Karpas-422 (cell line): ENCODE measurements at regions not wholly inside any gene's neighbourhood (a gene's known extent, or its start where the extent isn't known, plus 50 kb on each side); places are given as distances from the start of the nearest gene placed in this dataset.

Experiments used
- DNase-seq: peaks from one replicate; pipeline ENCODE4 v3.0.0-alpha.2; 2015
- H2AFZ ChIP-seq: fragments of 200-600 bp; sonication (generic); 2 replicates; pipeline ENCODE4 v1.6.1; 2014; ENCODE audit warnings: antibody characterized with exemption, low read length, mixed read lengths
- H3K27ac ChIP-seq: fragments of 200-600 bp; sonication (generic); 2 replicates; pipeline ENCODE4 v1.5.1; 2014; ENCODE audit warnings: mild to moderate bottlenecking, low read length, moderate library complexity
- H3K27me3 ChIP-seq: fragments of 200-600 bp; sonication (generic); 2 replicates; pipeline ENCODE4 v1.6.1; 2014; ENCODE audit warnings: low read length, mixed read lengths
- H3K36me3 ChIP-seq: fragments of 200-600 bp; sonication (generic); 2 replicates; pipeline ENCODE4 v1.6.1; 2014; ENCODE audit warnings: low read length, mixed read lengths; ENCODE audit not compliant: insufficient read depth
- H3K4me1 ChIP-seq: fragments of 200-600 bp; sonication (generic); 2 replicates; pipeline ENCODE4 v1.6.1; 2014; ENCODE audit warnings: mild to moderate bottlenecking, low read length, mixed read lengths
- H3K4me2 ChIP-seq: fragments of 200-600 bp; sonication (generic); 2 replicates; pipeline ENCODE4 v1.6.1; 2014; ENCODE audit warnings: low read length, low read depth, mild to moderate bottlenecking; ENCODE audit not compliant: poor library complexity, severe bottlenecking
- H3K4me3 ChIP-seq: fragments of 200-600 bp; sonication (generic); 2 replicates; pipeline ENCODE4 v1.5.1; 2014; ENCODE audit warnings: mild to moderate bottlenecking, antibody characterized with exemption, low read length, mixed read lengths
- H3K79me2 ChIP-seq: fragments of 200-600 bp; sonication (generic); 2 replicates; pipeline ENCODE4 v1.6.1; 2014; ENCODE audit warnings: mild to moderate bottlenecking, low read length, mixed read lengths
- H3K9ac ChIP-seq: fragments of 200-600 bp; sonication (generic); 2 replicates; pipeline ENCODE4 v1.6.0; 2014; ENCODE audit warnings: low read length
- H3K9me2 ChIP-seq: fragments of 200-600 bp; sonication (generic), shearing (Covaris generic); replicated peaks from 2 replicates; pipeline ENCODE4 v1.6.0; 2014; ENCODE audit warnings: mild to moderate bottlenecking, low read length, moderate library complexity; ENCODE audit not compliant: insufficient read depth
- H3K9me3 ChIP-seq: fragments of 300-700, 200-600 bp; sonication (generic); 2 replicates; pipeline ENCODE4 v1.6.1; 2014; ENCODE audit warnings: low read length, mixed read lengths
- H4K20me1 ChIP-seq: fragments of 200-600 bp; sonication (generic); 2 replicates; pipeline ENCODE4 v1.6.1; 2014; ENCODE audit warnings: mild to moderate bottlenecking, antibody characterized with exemption, low read length, low read depth; ENCODE audit not compliant: insufficient read depth

- no peaks in the 10 kb centered on the region for H3K79me2 ChIP-seq
- H3K4me3 ChIP-seq, result no peak overlapping the region
- H2AFZ ChIP-seq, result no peak overlapping the region
- H4K20me1 ChIP-seq, result no peaks in the 10 kb centered on the region
- no peaks in the 10 kb centered on the region for H3K9me3 ChIP-seq
- no peaks in the 10 kb centered on the region for H3K4me1 ChIP-seq
- no peaks in the 10 kb centered on the region for H3K9me2 ChIP-seq
- H3K36me3 ChIP-seq, result no peaks in the 10 kb centered on the region
- no peak overlapping the region for H3K9ac ChIP-seq
- no peak overlapping the region for H3K4me2 ChIP-seq
- DNase-seq, result no peak
- no peaks in the 10 kb centered on the region for H3K27me3 ChIP-seq
- no peak overlapping the region for H3K27ac ChIP-seq
These were observed 70.5 kb upstream of the OSMR start for GRCh38 chr5:38775218-38775840.

GRCh38 chr5:38776149-38776896 is 69.5 kb upstream of the OSMR start:
- DNase-seq, result no peak
- H3K4me2 ChIP-seq, result no peak overlapping the region
- no peaks in the 10 kb centered on the region for H3K36me3 ChIP-seq
- no peak overlapping the region for H3K9ac ChIP-seq
- H3K4me1 ChIP-seq, result no peaks in the 10 kb centered on the region
- H3K4me3 ChIP-seq, result no peak overlapping the region
- H2AFZ ChIP-seq, result no peak overlapping the region
- no peaks in the 10 kb centered on the region for H4K20me1 ChIP-seq
- no peaks in the 10 kb centered on the region for H3K79me2 ChIP-seq
- H3K27ac ChIP-seq, result no peak overlapping the region
- H3K9me2 ChIP-seq, result no peaks in the 10 kb centered on the region
- H3K9me3 ChIP-seq, result no peaks in the 10 kb centered on the region
- H3K27me3 ChIP-seq, result no peaks in the 10 kb centered on the region

GRCh38 chr5:38777111-38777510 is 68.7 kb upstream of the OSMR start:
- Histone ChIP-seq H3K27ac (no peak overlapping the region), H3K4me1 (no peaks in the 10 kb centered on the region), H2AFZ (no peak overlapping the region), H3K4me3 (no peak overlapping the region), H3K9ac (no peak overlapping the region), H3K79me2 (no peaks in the 10 kb centered on the region), H3K9me3 (no peaks in the 10 kb centered on the region), H4K20me1 (no peaks in the 10 kb centered on the region), H3K36me3 (no peaks in the 10 kb centered on the region), H3K9me2 (no peaks in the 10 kb centered on the region), H3K4me2 (no peak overlapping the region), H3K27me3 (no peaks in the 10 kb centered on the region)
- no peak for DNase-seq

GRCh38 chr5:38780316-38780715 is 65.5 kb upstream of the OSMR start:
- no peak overlapping the region for H3K4me2 ChIP-seq
- no peaks in the 10 kb centered on the region for H3K36me3 ChIP-seq
- no peaks in the 10 kb centered on the region for H3K9me2 ChIP-seq
- H3K9ac ChIP-seq, result no peak overlapping the region
- no peaks in the 10 kb centered on the region for H3K79me2 ChIP-seq
- DNase-seq, result no peak
- H3K4me1 ChIP-seq, result no peaks in the 10 kb centered on the region
- H3K9me3 ChIP-seq, result no peaks in the 10 kb centered on the region
- H2AFZ ChIP-seq, result no peak overlapping the region
- no peaks in the 10 kb centered on the region for H4K20me1 ChIP-seq
- H3K27ac ChIP-seq, result no peak overlapping the region
- no peaks in the 10 kb centered on the region for H3K27me3 ChIP-seq
- H3K4me3 ChIP-seq, result no peak overlapping the region

GRCh38 chr5:38780945-38781344 is 64.9 kb upstream of the OSMR start:
- Histone ChIP-seq H2AFZ (no peak overlapping the region), H3K27me3 (no peaks in the 10 kb centered on the region), H3K4me1 (no peaks in the 10 kb centered on the region), H3K27ac (no peak overlapping the region), H3K4me3 (no peak overlapping the region), H3K79me2 (no peaks in the 10 kb centered on the region), H3K9ac (no peak overlapping the region), H3K9me3 (no peaks in the 10 kb centered on the region), H4K20me1 (no peaks in the 10 kb centered on the region), H3K4me2 (no peak overlapping the region), H3K9me2 (no peaks in the 10 kb centered on the region), H3K36me3 (no peaks in the 10 kb centered on the region)
- no peak for DNase-seq

- Histone ChIP-seq H3K79me2 (no peaks in the 10 kb centered on the region), H3K4me3 (no peak overlapping the region), H3K27me3 (no peaks in the 10 kb centered on the region), H4K20me1 (no peaks in the 10 kb centered on the region), H3K4me2 (no peak overlapping the region), H3K9ac (no peak overlapping the region), H3K9me2 (no peaks in the 10 kb centered on the region), H2AFZ (no peak overlapping the region), H3K36me3 (no peaks in the 10 kb centered on the region), H3K9me3 (no peaks in the 10 kb centered on the region), H3K4me1 (no peaks in the 10 kb centered on the region), H3K27ac (no peak overlapping the region)
- DNase-seq, result no peak
These were observed 63.5 kb upstream of the OSMR start for GRCh38 chr5:38782180-38782835.

- Histone ChIP-seq H3K4me1 (no peaks in the 10 kb centered on the region), H4K20me1 (no peaks in the 10 kb centered on the region), H3K9me3 (no peaks in the 10 kb centered on the region), H3K36me3 (no peaks in the 10 kb centered on the region), H2AFZ (no peak overlapping the region), H3K9me2 (no peaks in the 10 kb centered on the region), H3K27ac (no peak overlapping the region), H3K4me3 (no peak overlapping the region), H3K27me3 (no peaks in the 10 kb centered on the region), H3K4me2 (no peak overlapping the region), H3K79me2 (no peaks in the 10 kb centered on the region), H3K9ac (no peak overlapping the region)
- DNase-seq, result no peak
These were observed 62.7 kb upstream of the OSMR start for GRCh38 chr5:38783011-38783561.

GRCh38 chr5:38789134-38789533 is 56.7 kb upstream of the OSMR start:
- Histone ChIP-seq H3K4me3 (no peak overlapping the region), H3K79me2 (no peaks in the 10 kb centered on the region), H3K9me3 (no peaks in the 10 kb centered on the region), H3K27me3 (no peaks in the 10 kb centered on the region; the same call in 1 of the 2 replicates), H3K9me2 (no peaks in the 10 kb centered on the region), H3K9ac (no peak overlapping the region), H3K4me1 (no peaks in the 10 kb centered on the region), H2AFZ (no peak overlapping the region), H3K27ac (no peak overlapping the region), H3K4me2 (no peak overlapping the region), H3K36me3 (no peaks in the 10 kb centered on the region), H4K20me1 (no peaks in the 10 kb centered on the region)
- no peak for DNase-seq
